MM.1S (cell line): ENCODE measurements at regions not wholly inside any gene's neighbourhood (a gene's known extent, or its start where the extent isn't known, plus 50 kb on each side); places are given as distances from the start of the nearest gene placed in this dataset.

Experiments
- DNase-seq: peaks from one replicate; pipeline ENCODE4 v3.0.0-alpha.2; 2015
- H2AFZ ChIP-seq: fragments of 300-600 bp; sonication (generic); 2 replicates; pipeline ENCODE4 v1.6.0; 2016; ENCODE audit warnings: antibody characterized with exemption, low read length
- H3F3A ChIP-seq: fragments of 300-600 bp; sonication (generic); 2 replicates; pipeline ENCODE4 v1.6.1; 2016; ENCODE audit warnings: mild to moderate bottlenecking, antibody characterized with exemption, low read length, moderate library complexity, mixed read lengths; ENCODE audit not compliant: insufficient read depth
- H3K27ac ChIP-seq: fragments of 300-600 bp; sonication (generic); 2 replicates; pipeline ENCODE4 v1.5.1; 2016; ENCODE audit warnings: mild to moderate bottlenecking, low read length
- H3K27me3 ChIP-seq: fragments of 300-600 bp; sonication (generic); replicated peaks from 2 replicates; pipeline ENCODE4 v1.6.0; 2016; ENCODE audit warnings: low read length; ENCODE audit not compliant: insufficient read depth
- H3K36me3 ChIP-seq: fragments of 300-600 bp; sonication (generic); replicated peaks from 2 replicates; pipeline ENCODE4 v1.6.1; 2016; ENCODE audit warnings: mild to moderate bottlenecking, low read length, mixed read lengths; ENCODE audit not compliant: insufficient read depth
- H3K4me1 ChIP-seq: fragments of 300-600 bp; sonication (generic); 2 replicates; pipeline ENCODE4 v1.6.1; 2016; ENCODE audit warnings: low read length, mixed read lengths
- H3K4me2 ChIP-seq: fragments of 300-600 bp; sonication (generic); 2 replicates; pipeline ENCODE4 v1.6.0; 2016; ENCODE audit warnings: low read depth, low read length
- H3K4me3 ChIP-seq: fragments of 300-600 bp; sonication (generic); 2 replicates; pipeline ENCODE4 v1.5.1; 2016; ENCODE audit warnings: low read length, mixed read lengths
- H3K79me2 ChIP-seq: fragments of 300-600 bp; sonication (generic); 2 replicates; pipeline ENCODE4 v1.6.1; 2016; ENCODE audit warnings: mixed run types, low read length, mixed read lengths
- H3K9ac ChIP-seq: fragments of 300-600 bp; sonication (generic); 2 replicates; pipeline ENCODE4 v1.6.1; 2016; ENCODE audit warnings: low read length, mixed read lengths
- H3K9me2 ChIP-seq: fragments of 300-600 bp; sonication (generic); replicated peaks from 2 replicates; pipeline ENCODE4 v1.6.1; 2016; ENCODE audit warnings: mild to moderate bottlenecking, low read length, mixed read lengths; ENCODE audit not compliant: insufficient read depth
- H3K9me3 ChIP-seq: fragments of 300-600 bp; sonication (generic); replicated peaks from 2 replicates; pipeline ENCODE4 v1.6.1; 2016; ENCODE audit warnings: mild to moderate bottlenecking, low read length, mixed read lengths; ENCODE audit not compliant: insufficient read depth
- H4K20me1 ChIP-seq: fragments of 300-600 bp; sonication (generic); 2 replicates; pipeline ENCODE4 v1.6.1; 2016; ENCODE audit warnings: mild to moderate bottlenecking, low read length, moderate library complexity, mixed read lengths; ENCODE audit not compliant: insufficient read depth
- CTCF ChIP-seq: fragments of 300-600 bp; sonication (generic); IDR thresholded peaks from 2 replicates; pipeline ENCODE4 v1.5.1; 2016; ENCODE audit warnings: antibody characterized with exemption, low read length, mixed read lengths
- EZH2 ChIP-seq: fragments of 300-600 bp; sonication (generic); optimal IDR thresholded peaks from 2 replicates; pipeline ENCODE3; 2017; ENCODE audit warnings: low read depth, mild to moderate bottlenecking, antibody characterized with exemption, low read length, mixed read lengths
- EZH2phosphoT487 ChIP-seq: fragments of 300-600 bp; sonication (generic); IDR thresholded peaks from 2 replicates; pipeline ENCODE4 v1.6.1; 2018; ENCODE audit warnings: antibody characterized with exemption, low read length

DNA sequence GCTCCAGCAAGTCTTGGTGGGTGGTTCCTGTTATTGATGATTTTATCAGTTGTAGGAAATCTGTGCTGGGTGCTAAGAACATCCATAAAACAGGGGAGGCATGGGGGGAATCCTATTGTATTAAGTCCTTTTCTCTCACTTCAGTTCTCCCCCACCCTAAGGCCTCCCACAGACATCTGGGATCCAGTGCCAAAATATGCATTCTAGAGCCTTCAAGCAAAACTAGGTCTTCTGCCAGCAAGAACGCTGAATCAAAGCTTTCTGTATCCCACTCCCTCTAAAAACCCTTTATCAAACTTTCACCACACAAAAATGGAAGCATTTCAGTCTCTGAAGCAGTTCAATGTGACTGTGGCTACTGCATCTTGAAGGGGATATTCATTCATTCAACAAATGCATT, 281.9 kb downstream of the GAS1 start:
- no peaks in the 10 kb centered on the region for H3K27me3 ChIP-seq
- H3K4me1 ChIP-seq, result no peaks in the 10 kb centered on the region
- TF ChIP-seq EZH2phosphoT487, result no peak
- no peak for TF ChIP-seq CTCF
- no peak for TF ChIP-seq EZH2
- DNase-seq, result no peak
- no peaks in the 10 kb centered on the region for H3K36me3 ChIP-seq
- H3F3A ChIP-seq, result no peaks in the 10 kb centered on the region
- no peaks in the 10 kb centered on the region for H3K9me3 ChIP-seq
- no peak overlapping the region for H3K4me3 ChIP-seq
- H3K9me2 ChIP-seq, result no peaks in the 10 kb centered on the region
- H4K20me1 ChIP-seq, result no peaks in the 10 kb centered on the region
- no peak overlapping the region for H3K27ac ChIP-seq
- no peaks in the 10 kb centered on the region for H3K79me2 ChIP-seq
- H2AFZ ChIP-seq, result no peak overlapping the region
- no peak overlapping the region for H3K9ac ChIP-seq
- no peak overlapping the region for H3K4me2 ChIP-seq

- H3K27ac ChIP-seq, result no peak overlapping the region
- no peaks in the 10 kb centered on the region for H3K79me2 ChIP-seq
- no peaks in the 10 kb centered on the region for H3K9me2 ChIP-seq
- H3K36me3 ChIP-seq, result no peaks in the 10 kb centered on the region
- H3K4me1 ChIP-seq, result no peaks in the 10 kb centered on the region
- H3F3A ChIP-seq, result no peaks in the 10 kb centered on the region
- no peak for TF ChIP-seq EZH2
- TF ChIP-seq CTCF, result no peak
- no peak for TF ChIP-seq EZH2phosphoT487
- H3K9ac ChIP-seq, result no peak overlapping the region
- no peak overlapping the region for H3K4me2 ChIP-seq
- no peak overlapping the region for H2AFZ ChIP-seq
- no peaks in the 10 kb centered on the region for H3K9me3 ChIP-seq
- no peak overlapping the region for H3K4me3 ChIP-seq
- H3K27me3 ChIP-seq, result no peaks in the 10 kb centered on the region
- H4K20me1 ChIP-seq, result no peaks in the 10 kb centered on the region
- DNase-seq, result no peak
These were observed 282.7 kb downstream of the GAS1 start for GRCh38 chr9:86664603-86665002.

GRCh38 chr9:86663905-86664304, 283.4 kb downstream of the GAS1 start:
- H3K9ac ChIP-seq, result no peak overlapping the region
- H3K4me2 ChIP-seq, result no peak overlapping the region
- no peaks in the 10 kb centered on the region for H3K27me3 ChIP-seq
- no peaks in the 10 kb centered on the region for H3K9me3 ChIP-seq
- H3K4me1 ChIP-seq, result no peaks in the 10 kb centered on the region
- TF ChIP-seq CTCF (no peak), EZH2 (no peak), EZH2phosphoT487 (no peak)
- no peak overlapping the region for H3K4me3 ChIP-seq
- no peaks in the 10 kb centered on the region for H3K9me2 ChIP-seq
- H3K79me2 ChIP-seq, result no peaks in the 10 kb centered on the region
- no peak overlapping the region for H3K27ac ChIP-seq
- H2AFZ ChIP-seq, result no peak overlapping the region
- H4K20me1 ChIP-seq, result no peaks in the 10 kb centered on the region
- no peaks in the 10 kb centered on the region for H3K36me3 ChIP-seq
- no peak for DNase-seq
- no peaks in the 10 kb centered on the region for H3F3A ChIP-seq
